RKO (cell line): ENCODE measurements at regions not wholly inside any gene's neighbourhood (a gene's known extent, or its start where the extent isn't known, plus 50 kb on each side); places are given as distances from the start of the nearest gene placed in this dataset.
"Not testable (repeated sequence)": the region's sequence is repeated elsewhere in the genome, so short reads cannot be mapped to it uniquely, and the experiment has no call there.

ENCODE experiments used
- DNase-seq: peaks from one replicate; pipeline ENCODE4 v3.0.0-alpha.2; 2016; ENCODE audit warnings: low spot score

DNA sequence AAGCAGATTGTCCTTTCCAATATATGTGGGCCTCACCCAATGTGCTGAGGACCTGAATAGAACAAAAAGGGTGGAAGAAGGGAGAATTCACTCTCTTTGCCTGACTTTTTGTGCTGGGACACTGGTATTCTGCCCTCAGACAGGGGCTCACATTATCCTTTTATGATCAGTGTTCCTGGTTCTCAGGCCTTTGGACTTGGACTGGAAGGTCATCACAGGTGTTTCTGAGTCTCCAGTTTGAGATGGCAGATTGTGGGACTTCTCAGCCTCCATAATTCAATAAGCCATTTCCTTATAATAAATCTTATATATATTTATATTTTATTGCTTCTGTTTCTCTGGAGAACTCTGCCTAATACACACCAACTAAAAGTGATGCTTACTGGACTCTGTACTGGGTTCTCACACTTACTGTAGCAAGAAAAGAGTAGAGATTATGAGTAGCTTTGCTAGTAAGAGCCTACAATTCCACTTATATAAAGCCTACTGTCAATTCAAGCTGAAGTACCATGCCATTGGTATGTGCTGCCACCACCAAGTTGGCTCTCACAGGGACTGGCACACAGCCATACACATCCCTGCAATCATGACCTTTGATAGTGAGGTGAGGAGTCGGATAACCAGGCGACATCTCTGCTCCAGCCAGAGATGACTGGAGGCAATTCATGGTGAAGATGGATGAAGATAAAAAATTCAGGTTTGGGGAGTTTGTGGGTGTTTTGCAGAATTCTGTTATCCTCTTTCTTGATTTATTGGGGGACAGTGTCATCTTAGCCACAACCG lies 130.7 kb upstream of the NR3C1 start:
- no peak for DNase-seq

DNA sequence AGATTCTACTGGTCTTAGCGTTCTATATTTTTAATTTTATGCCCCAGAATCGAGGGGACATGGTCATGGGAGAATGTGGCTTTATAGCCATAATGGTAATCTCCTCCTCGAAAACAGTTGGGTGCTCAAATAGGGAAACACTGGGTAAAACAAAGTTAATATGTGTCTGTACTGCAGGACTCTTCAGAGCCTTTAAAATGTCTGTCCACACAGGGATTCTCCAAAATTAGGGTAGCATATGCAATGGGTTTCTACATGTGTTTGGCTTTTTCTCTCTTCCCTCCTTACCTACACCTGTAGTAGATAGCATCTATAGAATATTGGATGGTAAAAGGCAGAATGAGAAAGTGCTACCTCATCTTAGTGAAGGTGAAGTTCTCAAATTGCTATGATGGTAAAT lies 130.0 kb upstream of the NR3C1 start:
- no peak for DNase-seq

DNA sequence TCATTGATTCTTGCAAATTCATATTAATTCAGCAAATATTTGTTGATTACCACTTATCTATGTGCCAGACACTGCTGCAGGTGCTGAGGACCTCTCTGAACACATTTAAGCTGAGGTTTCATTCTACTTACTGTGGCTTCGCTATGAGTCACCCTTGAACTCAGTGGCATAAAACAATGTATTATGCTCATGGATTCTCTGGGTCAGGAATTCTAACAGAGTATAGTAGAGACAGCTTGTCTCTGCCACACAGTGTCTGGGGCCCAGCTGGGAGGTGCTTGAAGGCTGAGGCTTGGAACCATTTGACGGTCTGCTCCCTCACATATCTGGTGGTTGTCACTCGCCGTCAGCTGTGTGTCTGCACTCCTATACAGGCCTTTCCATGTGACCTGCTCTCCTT lies 124.3 kb upstream of the NR3C1 start:
- no peak for DNase-seq

DNA sequence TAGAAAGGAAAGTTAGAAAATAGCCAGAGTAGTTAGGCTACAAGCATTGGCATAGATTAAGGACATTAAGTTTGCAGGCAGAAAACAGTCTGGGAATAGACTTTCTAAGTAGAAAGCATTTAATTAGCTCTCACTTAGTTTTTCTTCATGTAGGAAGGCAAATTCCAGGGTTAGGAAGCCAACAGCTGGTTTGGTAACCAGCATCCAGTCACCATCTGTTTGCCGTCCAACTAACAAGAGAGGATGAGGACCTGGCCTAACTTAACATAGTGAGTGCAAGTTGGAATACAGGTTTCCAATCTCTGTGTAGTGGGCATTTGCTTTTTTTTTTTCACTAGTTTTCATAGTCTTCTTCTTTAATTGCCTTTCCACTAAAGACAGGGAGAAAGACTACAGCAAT lies 121.7 kb upstream of the NR3C1 start:
- DNase-seq, result no peak

DNA sequence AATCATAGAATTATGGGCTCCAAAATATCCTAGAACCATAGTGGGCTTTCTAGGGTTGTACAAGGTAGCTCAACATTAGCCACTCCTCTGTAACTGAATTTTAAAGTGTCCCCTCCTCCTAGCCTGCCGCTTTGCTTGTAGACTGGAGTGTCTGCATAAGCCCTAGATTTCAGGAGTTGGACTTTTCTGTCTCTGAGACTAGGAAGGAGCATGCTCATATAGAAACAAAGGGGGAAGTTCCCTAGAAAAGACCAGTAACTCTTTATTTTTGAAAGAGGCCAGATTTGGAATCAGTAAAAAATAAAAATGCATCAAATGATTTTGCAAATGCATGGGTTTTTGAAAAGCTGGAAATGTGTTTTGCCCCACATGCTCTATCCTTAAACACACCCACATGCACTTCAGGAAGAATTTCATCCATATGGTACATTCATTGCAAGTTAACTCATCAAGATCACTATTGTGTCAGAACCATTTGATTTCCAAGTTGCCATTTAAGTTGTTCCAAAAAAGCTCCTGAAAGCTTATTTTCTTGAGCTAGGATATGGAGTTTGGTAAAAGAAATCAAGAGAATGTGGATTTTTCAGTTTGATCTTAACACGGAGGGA lies 121.0 kb upstream of the NR3C1 start:
- no peak for DNase-seq

DNA sequence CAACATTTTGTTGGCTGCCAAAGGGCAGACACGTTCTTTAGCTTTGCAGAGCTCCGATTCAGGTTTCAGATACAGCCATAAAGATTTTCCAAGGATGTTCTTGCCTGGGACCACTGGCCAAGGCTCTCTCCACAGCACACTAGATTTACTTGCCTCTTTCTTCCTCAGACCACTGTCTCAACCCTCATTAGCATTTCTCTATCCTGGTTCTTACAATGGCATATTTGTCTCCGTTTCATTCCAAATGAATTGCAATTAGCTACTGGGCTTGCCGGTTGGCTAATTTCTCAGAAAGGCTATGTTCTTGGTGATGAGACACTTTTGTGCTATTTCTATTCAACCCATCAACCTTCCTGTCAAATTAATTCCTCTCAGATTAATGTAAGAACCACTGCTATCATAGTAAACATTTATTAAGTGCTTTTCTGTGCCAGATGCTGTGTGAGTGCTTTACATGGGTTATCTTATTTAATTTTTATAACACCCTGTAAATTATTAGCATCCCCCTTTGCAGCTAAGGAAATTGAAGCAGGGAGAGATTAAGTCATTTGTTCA lies 118.4 kb upstream of the NR3C1 start:
- no peak for DNase-seq

DNA sequence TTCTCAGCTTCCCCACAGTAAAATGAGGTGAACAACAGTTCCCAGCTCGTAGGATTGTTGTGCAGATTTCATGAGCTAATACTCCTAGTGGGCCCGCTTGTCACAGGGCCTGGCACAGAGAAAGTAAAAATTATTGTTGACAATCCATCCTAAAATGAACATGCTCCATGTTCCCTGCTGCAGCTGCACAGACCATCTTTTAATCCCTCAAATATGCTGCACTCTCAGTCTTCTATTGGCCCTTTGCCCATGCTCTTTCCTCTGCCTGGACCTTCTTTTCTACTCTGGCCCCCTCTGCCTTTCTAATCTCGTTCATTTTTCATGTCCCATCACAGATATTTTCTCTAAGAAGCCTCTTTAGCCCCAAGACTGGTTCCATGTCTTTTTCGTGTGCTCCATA lies 117.7 kb upstream of the NR3C1 start:
- DNase-seq, result no peak

DNA sequence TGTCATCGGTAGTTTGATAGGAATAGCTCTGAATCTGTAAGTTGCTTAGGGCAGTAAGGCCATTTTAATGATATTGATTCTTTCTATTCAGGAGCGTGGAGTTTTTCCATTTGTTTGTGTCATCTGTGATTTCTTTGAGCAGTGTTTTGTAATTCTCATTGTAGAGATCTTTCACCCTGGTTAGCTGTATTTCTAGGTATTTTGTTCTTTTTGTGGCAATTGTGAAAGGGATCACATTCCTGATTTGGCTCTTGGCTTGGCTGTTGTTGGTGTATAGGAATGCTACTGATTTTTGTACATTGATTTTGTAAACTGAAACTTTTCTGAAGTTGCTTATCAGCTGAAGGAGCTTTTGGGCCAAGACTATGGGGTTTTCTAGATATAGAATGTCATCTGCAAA lies 115.7 kb upstream of the NR3C1 start:
- DNase-seq, result not testable (repeated sequence)

DNA sequence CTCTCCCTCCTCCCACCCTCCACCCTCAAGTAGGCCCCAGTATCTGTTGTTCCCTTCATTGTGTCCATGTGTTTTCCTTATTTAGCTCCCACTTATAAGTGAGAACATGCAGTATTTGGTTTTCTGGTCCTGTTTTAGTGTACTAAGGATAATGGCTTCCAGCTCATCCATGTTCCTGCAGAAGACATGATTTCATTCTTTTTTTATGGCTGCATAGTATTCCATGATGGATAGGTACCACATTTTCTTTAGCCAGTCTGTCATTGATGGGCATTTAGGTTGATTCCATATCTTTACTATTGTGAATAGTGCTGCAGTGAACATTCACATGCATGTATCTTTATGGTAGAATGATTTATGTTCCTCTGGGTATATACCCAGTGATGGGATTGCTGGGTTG lies 114.3 kb upstream of the NR3C1 start:
- DNase-seq, result not testable (repeated sequence)

DNA sequence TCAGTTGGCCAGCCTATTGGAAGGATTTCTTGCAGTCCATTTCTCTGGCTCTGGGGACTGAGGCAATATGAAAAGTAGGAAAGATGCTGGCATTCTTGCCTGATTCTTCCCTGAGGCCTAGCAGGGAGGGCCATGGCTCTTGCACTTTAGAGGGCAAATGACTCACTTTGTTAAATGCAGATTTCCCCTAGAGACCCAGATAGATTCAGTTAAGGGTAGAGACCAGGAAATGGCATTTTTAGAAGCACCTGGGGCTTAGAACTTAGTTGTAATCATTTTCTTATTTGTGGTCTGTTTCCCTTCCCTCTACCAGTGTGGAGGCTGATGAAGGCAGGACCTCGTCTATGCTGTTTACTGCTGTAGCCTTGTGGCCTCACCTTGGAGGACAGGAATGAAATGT lies 112.8 kb upstream of the NR3C1 start:
- DNase-seq, result no peak

DNA sequence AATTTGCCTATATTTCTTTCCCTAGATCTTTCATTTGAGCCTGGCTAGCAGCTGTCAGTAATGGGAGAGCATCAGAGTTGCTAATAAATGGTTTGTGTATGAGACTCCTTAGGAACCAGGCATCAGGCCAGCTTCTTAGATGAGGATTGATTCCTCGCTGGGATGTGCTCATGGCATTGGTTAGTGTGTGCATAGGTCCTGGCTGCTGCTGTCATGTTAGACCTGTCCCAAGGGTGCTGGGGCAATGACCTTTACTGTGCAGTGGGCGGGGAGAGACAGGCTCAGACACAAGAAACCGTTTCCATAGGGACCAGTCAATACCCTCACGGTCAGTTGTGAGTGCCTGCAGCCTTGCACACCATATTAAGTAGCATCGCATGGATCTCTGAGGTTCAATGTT lies 112.3 kb upstream of the NR3C1 start:
- DNase-seq, result no peak

DNA sequence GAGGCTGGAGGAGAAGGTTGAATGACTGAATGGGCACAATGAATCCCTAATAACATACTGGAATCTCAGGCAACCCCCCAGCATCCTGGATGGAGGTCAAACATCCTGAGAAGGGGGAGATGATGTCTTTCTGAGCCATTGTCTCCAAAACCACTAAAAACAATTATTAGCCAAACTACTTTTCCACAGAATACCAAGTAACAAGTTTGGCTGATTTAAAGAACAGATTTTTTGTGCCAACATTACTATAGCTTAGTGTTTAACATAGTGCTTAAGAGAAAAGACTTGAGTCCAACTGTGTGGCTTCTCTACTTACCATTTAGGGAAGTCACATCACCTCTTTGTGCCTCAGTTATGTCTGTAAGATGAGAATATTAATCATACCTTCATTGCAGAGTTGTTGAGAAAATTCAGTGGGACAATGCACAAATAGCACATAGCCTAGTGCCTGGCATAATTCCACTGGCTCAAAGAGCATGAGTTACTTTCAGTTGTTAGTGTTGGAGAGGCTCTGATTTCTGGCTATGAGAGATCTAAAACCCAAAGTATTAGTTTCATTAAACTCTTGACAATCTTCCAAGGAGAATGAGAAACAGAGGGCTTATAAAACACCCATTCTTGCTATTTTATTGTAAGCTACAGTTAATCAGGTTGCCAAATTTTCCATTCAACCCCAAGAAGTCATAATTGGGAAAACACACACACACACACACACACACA lies 111.3 kb upstream of the NR3C1 start:
- DNase-seq, result no peak

DNA sequence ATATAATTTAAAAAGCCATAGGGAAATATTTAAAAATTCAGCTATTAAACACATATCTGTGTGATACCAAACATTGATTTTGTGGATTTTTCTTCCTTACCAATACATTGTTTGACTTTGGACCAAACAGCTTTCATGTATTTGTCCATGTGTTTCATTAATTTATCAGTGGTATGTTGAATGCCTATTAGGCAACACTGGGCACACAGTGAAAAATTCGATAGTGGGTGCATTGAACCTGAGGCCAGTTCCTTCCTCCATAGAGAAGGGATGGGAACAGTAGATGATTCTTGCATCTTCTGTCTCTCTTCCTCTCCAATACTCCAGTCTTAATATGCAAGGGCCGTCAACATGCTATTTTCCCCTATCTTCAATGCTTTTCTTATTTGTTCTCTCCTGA lies 110.2 kb upstream of the NR3C1 start:
- DNase-seq, result no peak

DNA sequence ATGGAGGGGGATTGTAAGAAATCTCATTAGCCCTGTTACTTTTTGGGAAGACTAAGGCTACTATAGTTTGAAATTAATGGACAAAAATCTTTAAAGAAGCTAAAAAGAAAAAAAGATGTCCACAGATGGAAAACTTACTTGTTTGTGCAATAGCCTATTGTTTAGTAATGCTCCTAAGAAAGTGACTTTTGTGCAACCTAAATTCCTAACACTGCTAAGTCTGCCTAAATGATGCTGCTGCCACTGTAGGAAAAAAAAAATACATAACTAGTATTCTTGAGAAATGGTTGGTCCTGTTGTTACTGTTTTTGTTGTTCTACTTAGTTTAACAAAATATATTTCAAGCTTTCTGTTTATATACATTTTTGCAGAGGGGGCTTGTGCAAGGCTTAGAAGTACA lies 108.2 kb upstream of the NR3C1 start:
- no peak for DNase-seq

DNA sequence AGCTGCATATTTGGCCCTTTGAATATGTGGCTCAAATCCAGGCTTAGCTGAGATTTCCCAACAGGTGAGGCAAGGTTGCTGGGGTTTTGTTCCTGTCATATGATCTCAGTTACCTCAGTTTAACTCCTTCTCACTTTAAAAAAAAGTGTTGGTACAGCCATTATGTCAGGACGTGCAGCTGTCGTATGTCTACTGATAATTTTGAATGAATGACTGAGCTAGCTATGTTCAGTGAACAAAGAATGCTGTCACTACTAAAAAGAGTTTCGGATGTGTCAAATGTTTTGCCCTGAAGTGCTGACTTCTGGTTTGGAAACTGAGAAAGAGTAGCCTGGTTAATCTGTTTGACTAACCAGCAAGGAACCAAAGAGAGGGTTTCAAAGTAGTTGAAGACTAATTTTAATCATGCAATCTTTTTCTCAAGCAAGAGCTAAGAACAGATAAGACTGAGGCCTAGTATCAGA lies 106.3 kb upstream of the NR3C1 start:
- DNase-seq, result no peak

DNA sequence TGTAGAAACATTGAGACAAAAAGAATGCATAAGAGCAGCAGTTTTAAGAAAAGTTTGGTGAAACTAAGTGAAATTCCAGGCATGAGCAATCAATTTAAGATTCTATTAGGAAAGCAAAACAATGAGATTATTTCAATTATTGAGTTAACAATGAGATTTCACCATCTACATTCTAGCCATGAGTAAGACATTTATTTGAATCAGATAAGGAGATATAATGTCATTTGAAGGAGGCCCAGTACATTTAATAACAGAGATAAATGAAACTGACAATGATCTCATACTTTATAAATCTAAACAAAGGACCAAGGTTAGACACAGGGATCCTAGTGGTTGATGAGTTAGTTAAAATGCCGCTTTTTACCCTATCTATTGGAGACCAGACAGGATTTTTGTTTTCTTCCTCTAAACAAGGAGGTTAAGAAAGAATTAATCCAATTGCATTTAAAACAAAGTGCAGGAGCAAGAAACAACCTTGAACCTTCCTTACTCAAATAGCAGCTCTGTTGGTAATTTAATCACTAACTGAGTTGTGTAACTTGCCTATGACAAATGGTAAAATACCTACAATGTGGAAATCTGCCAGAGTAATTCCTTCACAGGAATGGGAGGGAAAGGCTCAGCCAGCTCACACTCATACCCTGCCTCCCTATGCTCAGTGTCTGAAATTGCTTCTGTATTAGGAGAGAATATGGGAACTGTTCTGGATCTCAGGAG lies 103.5 kb upstream of the NR3C1 start:
- peak; percentile 20 for DNase-seq

DNA sequence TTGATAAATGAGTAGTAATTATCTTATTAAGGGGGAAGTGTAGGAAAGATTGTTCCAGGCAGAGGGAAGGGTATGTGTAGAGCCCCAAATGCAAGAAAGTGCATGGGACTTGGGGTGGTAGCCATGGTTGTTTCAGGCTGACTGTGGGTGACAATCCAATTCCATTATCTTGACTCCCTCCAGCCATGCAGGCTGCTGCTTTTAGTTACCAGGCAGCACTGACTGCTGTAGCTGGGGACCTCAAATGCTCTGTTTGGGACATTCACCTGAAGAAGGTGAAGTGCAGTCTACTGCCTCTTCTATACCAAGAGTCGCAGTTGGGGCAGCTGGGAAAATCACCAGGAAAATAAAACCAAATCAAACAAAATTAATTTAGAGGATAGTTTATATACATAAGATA lies 102.4 kb upstream of the NR3C1 start:
- no peak for DNase-seq

DNA sequence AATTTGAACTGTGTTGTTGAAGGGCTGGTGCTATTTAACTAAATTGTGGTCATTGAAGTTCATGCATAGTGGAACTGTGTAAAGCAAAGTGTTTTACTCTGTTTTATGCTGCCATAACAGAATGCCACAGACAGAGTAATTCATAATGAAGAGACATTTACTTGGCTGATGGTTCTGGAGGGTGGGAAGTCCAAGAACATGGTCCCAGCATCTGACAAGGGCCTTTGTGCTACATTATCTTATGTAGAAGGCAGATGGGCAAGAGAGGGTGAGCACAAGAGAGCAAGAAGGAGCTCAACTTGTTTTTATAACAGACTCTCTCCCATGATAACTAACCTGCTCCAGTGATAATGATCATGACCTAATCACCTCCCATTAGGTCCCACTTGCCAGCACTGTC lies 101.9 kb upstream of the NR3C1 start:
- DNase-seq, result no peak

DNA sequence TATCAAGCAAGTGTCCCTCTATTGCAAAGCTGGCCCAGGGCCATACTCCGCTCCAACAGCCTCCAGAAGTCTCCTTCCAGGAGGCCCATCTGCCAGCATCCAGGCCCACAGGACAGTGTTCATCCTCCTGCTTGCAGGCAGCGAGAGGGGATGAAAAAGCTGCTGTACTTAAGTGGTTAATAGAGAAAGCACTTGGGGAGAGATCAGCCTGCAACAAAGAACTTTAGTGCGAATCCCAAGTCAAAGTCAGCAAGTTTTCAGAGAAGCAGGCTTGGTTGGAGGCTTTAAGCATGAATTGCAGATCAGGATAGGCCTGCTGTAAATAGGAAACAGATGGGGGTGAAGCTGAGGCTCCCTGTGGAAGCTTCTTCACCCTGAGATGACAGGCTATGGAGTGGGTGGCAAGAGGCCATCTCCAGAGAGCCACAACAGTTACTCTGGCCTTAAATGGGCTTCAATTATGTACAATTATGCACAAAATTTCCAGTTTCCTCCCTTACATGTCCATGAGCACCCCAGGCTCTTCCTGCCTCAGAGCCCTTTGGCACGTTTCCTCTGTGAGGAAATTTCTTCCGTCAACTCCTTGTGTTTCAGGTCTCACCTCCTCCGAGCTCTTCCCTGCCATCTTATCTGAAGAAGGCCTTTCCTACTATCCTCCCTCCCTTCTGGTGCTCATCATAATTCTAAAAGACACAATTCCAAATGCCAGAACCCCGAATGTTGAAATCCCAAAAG lies 98.0 kb upstream of the NR3C1 start:
- DNase-seq, result no peak

DNA sequence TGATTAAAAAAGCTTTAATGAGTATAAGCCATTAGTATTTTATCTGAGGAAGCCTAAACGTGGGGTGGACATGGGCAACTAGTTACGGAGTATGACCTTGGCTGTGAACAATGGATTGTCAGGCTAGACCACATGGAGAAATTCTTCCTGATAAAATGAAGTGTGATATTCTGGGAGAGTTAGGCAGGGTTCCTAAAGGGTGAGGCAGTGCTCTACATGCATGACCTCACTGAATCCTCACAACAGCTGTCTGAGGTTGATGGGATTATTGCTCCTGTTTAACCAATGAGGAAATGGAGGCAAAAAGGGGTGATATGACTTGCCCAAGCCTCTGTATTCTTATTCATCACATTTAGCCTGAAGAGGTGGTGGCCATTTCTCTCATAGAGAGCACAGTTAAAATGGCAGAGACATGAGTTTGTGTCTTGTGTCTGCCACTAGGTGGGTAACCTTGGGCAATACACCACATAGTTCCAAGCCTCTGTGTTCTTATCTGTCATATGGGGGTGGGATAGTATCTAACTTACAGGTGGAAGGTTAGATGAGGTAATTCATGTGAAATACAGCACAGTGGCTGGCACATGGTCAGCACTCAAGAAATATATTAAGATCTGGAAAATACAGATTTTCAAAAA lies 96.1 kb upstream of the NR3C1 start:
- peak; percentile 5 for DNase-seq

DNA sequence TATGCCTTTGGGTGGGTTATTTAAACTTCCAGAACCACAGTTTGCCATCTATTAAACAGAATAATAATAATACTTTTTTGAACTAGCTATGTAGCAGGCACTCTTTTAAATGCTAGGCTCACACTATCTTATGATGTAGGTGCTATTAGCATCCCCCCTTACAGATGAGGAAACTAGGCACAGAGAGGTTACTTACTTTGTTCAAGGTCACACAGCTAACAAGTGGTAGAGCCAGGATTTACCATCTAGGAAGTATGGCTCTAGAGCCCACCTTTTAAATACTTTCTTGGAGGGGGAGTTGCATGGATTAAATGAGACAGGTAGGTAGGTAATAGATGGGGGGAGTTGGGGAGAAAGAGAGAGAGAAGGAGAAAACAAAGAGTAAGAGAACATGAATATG lies 95.3 kb upstream of the NR3C1 start:
- no peak for DNase-seq
